HCT116 (cell line): ENCODE measurements at regions not wholly inside any gene's neighbourhood (a gene's known extent, or its start where the extent isn't known, plus 50 kb on each side); places are given as distances from the start of the nearest gene placed in this dataset.

Experiments used
- ATAC-seq: fragments of 200-7000 bp; cut with Tn5 transposase; 2 replicates; pipeline ENCODE4 v1.9.1; 2020; ENCODE audit warnings: mild to moderate bottlenecking, moderate library complexity
- BruUV-seq: library from RNA; stranded (reverse); fragments of 400-500 nt; replicated peaks from 2 replicates; lab custom pipeline; 2021; lab: Mats Ljungman, UMichigan
- CTCF ChIA-PET: fragments of 300-600 bp; sonication (Branson Sonifier 250); formaldehyde crosslinking; loops from one replicate; lab custom pipeline; 2021; ENCODE audit warnings: antibody characterized with exemption; lab: Charles Lee
- POLR2A ChIA-PET: fragments of 300-600, 350-600 bp; sonication (Branson Sonifier 250); formaldehyde crosslinking; loops from one replicate; lab custom pipeline; 2021; ENCODE audit warnings: antibody characterized with exemption; lab: Charles Lee
- RAD21 ChIA-PET, 2 experiments: fragments of 300-600 bp; sonication (Branson Sonifier 250); formaldehyde crosslinking; loops; one replicate each; lab custom pipeline; 2023; ENCODE audit warnings: low total read pairs in 2 of 2; ENCODE audit not compliant: uncharacterized antibody in 2 of 2, unreplicated experiment in 2 of 2, low non-redundant PET in 1 of 2; lab: Charles Lee
- DNase-seq: peaks from one replicate; pipeline ENCODE4 v3.0.0-alpha.2; 2010; ENCODE audit warnings: low read depth, low spot score
- H2AFZ ChIP-seq: fragments of 200-600 bp; shearing (Covaris generic), sonication (generic); 2 replicates; pipeline ENCODE4 v1.6.1; 2017; ENCODE audit warnings: low read depth, mixed run types, mixed read lengths, antibody characterized with exemption, low read length; ENCODE audit not compliant: poor library complexity, severe bottlenecking
- H3K27ac ChIP-seq: 2 replicates; pipeline ENCODE4 v1.5.1; 2012; ENCODE audit warnings: low read depth, low read length
- H3K27me3 ChIP-seq: fragments of 200-600 bp; sonication (generic); 2 replicates; pipeline ENCODE4 v1.6.1; 2016; ENCODE audit warnings: mixed run types, low read length, mixed read lengths; ENCODE audit not compliant: insufficient read depth
- H3K36me3 ChIP-seq, 2 experiments: fragments of 200-500 bp in 1 of 2; fragments of 200-600 bp in 1 of 2; sonication (Bioruptor generic) in 1 of 2; sonication (generic) in 1 of 2; 2 replicates each; pipeline versions ENCODE4 v1.5.1 to v1.6.1; 2014 to 2016; ENCODE audit warnings: low read length in 2 of 2, inconsistent platforms in 1 of 2, mixed read lengths in 1 of 2, mixed run types in 1 of 2; ENCODE audit not compliant: insufficient read depth in 2 of 2, control insufficient read depth in 1 of 2
- H3K4me1 ChIP-seq, 2 experiments: fragments of 200-600 bp in 1 of 2; sonication (generic) in 1 of 2; 2 replicates each; pipeline versions ENCODE4 v1.5.1 to v1.6.1; 2012 to 2017; ENCODE audit warnings: low read length in 2 of 2, inconsistent platforms in 1 of 2, mild to moderate bottlenecking in 1 of 2, mixed read lengths in 1 of 2, mixed run types in 1 of 2, moderate library complexity in 1 of 2; ENCODE audit not compliant: insufficient read depth in 2 of 2, control insufficient read depth in 1 of 2
- H3K4me2 ChIP-seq: fragments of 200-600 bp; sonication (generic); 2 replicates; pipeline ENCODE4 v1.6.1; 2017; ENCODE audit warnings: mixed run types, low read length, mixed read lengths
- H3K4me3 ChIP-seq, 2 experiments: fragments of 200-600 bp in 1 of 2; sonication (generic) in 1 of 2; replicated peaks in 1 of 2; 2 replicates each; pipeline ENCODE4 v1.5.1; 2011 to 2016; ENCODE audit warnings: low read length in 2 of 2, control low read depth in 1 of 2, low read depth in 1 of 2, mild to moderate bottlenecking in 1 of 2, mixed read lengths in 1 of 2, mixed run types in 1 of 2
- H3K79me2 ChIP-seq: fragments of 200-600 bp; sonication (generic); 2 replicates; pipeline ENCODE4 v1.6.1; 2017; ENCODE audit warnings: mild to moderate bottlenecking, mixed run types, low read length, moderate library complexity, mixed read lengths; ENCODE audit not compliant: insufficient read depth
- H3K9ac ChIP-seq: fragments of 200-600 bp; sonication (generic); 2 replicates; pipeline ENCODE4 v1.6.1; 2016; ENCODE audit warnings: low read length, mixed read lengths
- H3K9me2 ChIP-seq: fragments of 200-600 bp; sonication (generic), shearing (Covaris generic); 2 replicates; pipeline ENCODE4 v1.6.1; 2017; ENCODE audit warnings: mixed run types, mild to moderate bottlenecking, moderate library complexity; ENCODE audit not compliant: insufficient read depth
- H3K9me3 ChIP-seq, 2 experiments: fragments of 200-500 bp in 1 of 2; fragments of 200-600 bp in 1 of 2; sonication (Bioruptor generic) in 1 of 2; sonication (generic) in 1 of 2; 2 replicates each; pipeline ENCODE4 v1.6.1; 2014 to 2017; ENCODE audit warnings: low read length in 2 of 2, mixed read lengths in 2 of 2, inconsistent platforms in 1 of 2, low read depth in 1 of 2, mild to moderate bottlenecking in 1 of 2, mixed run types in 1 of 2, moderate library complexity in 1 of 2; ENCODE audit not compliant: control insufficient read depth in 1 of 2, insufficient read depth in 1 of 2
- H4K20me1 ChIP-seq: fragments of 200-600 bp; sonication (generic), shearing (Covaris generic); 2 replicates; pipeline ENCODE4 v1.6.1; 2017; ENCODE audit warnings: mixed run types, mild to moderate bottlenecking, moderate library complexity; ENCODE audit not compliant: insufficient read depth
- ATF3 ChIP-seq: IDR thresholded peaks from 2 replicates; pipeline ENCODE4 v1.6.1; 2012
- CBX3 ChIP-seq: IDR thresholded peaks from 2 replicates; pipeline ENCODE4 v1.6.1; 2012; ENCODE audit warnings: low read depth
- CTCF ChIP-seq, 3 experiments: fragments of 200-600 bp in 1 of 3; sonication (generic) in 1 of 3; IDR thresholded peaks in 2 of 3; conservative IDR thresholded peaks in 1 of 3; 2 replicates each; pipeline ENCODE4 v1.5.1; 2012 to 2017; ENCODE audit warnings: low read depth in 2 of 3, low read length in 2 of 3, antibody characterized with exemption in 1 of 3, borderline replicate concordance in 1 of 3, control low read depth in 1 of 3, mild to moderate bottlenecking in 1 of 3, mixed read lengths in 1 of 3, mixed run types in 1 of 3, moderate library complexity in 1 of 3; ENCODE audit not compliant: insufficient read depth in 1 of 3
- EGR1 ChIP-seq: IDR thresholded peaks from 2 replicates; pipeline ENCODE4 v1.6.1; 2012; ENCODE audit warnings: low read depth
- EZH2phosphoT487 ChIP-seq: fragments of 200-600 bp; IDR thresholded peaks from 2 replicates; pipeline ENCODE4 v1.6.1; 2018; ENCODE audit warnings: antibody characterized with exemption, borderline replicate concordance
- FOSL1 ChIP-seq: IDR thresholded peaks from 2 replicates; pipeline ENCODE4 v1.6.1; 2012; ENCODE audit warnings: low read depth
- JUND ChIP-seq: IDR thresholded peaks from 2 replicates; pipeline ENCODE4 v1.6.1; 2012
- POLR2A ChIP-seq: IDR thresholded peaks from 2 replicates; pipeline ENCODE4 v1.7.0; 2011; ENCODE audit warnings: borderline replicate concordance; ENCODE audit not compliant: insufficient read depth, insufficient read length; ENCODE audit errors: extremely low read depth
- POLR2AphosphoS5 ChIP-seq: IDR thresholded peaks from 2 replicates; pipeline ENCODE4 v1.6.1; 2011; ENCODE audit warnings: mild to moderate bottlenecking, low read depth, low read length, moderate library complexity
- REST ChIP-seq: IDR thresholded peaks from 2 replicates; pipeline ENCODE4 v1.6.1; 2012; ENCODE audit warnings: low read depth
- SIN3A ChIP-seq: IDR thresholded peaks from 2 replicates; pipeline ENCODE4 v1.6.1; 2012; ENCODE audit warnings: low read depth
- SP1 ChIP-seq: IDR thresholded peaks from 2 replicates; pipeline ENCODE4 v1.6.1; 2012; ENCODE audit warnings: low read depth
- SRF ChIP-seq: IDR thresholded peaks from 2 replicates; pipeline ENCODE4 v1.6.1; 2012; ENCODE audit warnings: low read depth
- ZBTB33 ChIP-seq: IDR thresholded peaks from 2 replicates; pipeline ENCODE4 v1.6.1; 2011; ENCODE audit warnings: mild to moderate bottlenecking, low read length, moderate library complexity; ENCODE audit not compliant: insufficient replicate concordance; ENCODE audit errors: extremely low read depth
- ZFX ChIP-seq: fragments of 450-650 bp; IDR thresholded peaks from 2 replicates; pipeline ENCODE4 v1.6.1; 2017
- ZNF274 ChIP-seq: fragments of 200-500 bp; sonication (Bioruptor generic); IDR thresholded peaks from 2 replicates; pipeline ENCODE4 v1.6.1; 2014; ENCODE audit warnings: mild to moderate bottlenecking, low read depth, low read length, inconsistent platforms
- intact Hi-C: fragments of 100-400 bp; cut with micrococcal nuclease; formaldehyde crosslinking; loops from 2 replicates; pipeline ENCODE4 v1.10.0; 2022

- H3K4me2 ChIP-seq: no peak overlapping the region
- no peaks in the 10 kb centered on the region for H3K9me2 ChIP-seq
- no peak for ATAC-seq
- no peaks in the 10 kb centered on the region for H3K36me3 ChIP-seq
- H3K79me2 ChIP-seq: no peaks in the 10 kb centered on the region
- no peak for DNase-seq
- H3K4me1 ChIP-seq: peaks cover 0 to 13% of the 10 kb centered on the region in 2 experiments; a peak in 2 of 4 replicates
- no TSS peak for BruUV-seq
- no peaks in the 10 kb centered on the region for H3K9me3 ChIP-seq
- TF ChIP-seq SRF: no peak
- TF ChIP-seq ZBTB33: no peak
- TF ChIP-seq EGR1: no peak
- TF ChIP-seq POLR2AphosphoS5: no peak
- TF ChIP-seq SIN3A: no peak
- TF ChIP-seq ZNF274: no peak
- no peak for TF ChIP-seq EZH2phosphoT487
- TF ChIP-seq CBX3: no peak
- no peak for TF ChIP-seq JUND
- TF ChIP-seq ATF3: no peak
- TF ChIP-seq ZFX: no peak
- no peak for TF ChIP-seq SP1
- TF ChIP-seq REST: no peak
- no peak for TF ChIP-seq FOSL1
- no peak for TF ChIP-seq CTCF (IDR thresholded peaks at IDR 0.05 in 2 of 3, conservative IDR thresholded peaks at IDR 0.05 in 1 of 3; ENCODE audit: borderline replicate concordance in 1 of 3, insufficient read depth in 1 of 3, low read depth in 2 of 3, low read length in 2 of 3)
- TF ChIP-seq POLR2A: no peak
- no peak overlapping the region for H3K27ac ChIP-seq
- CTCF ChIA-PET: no interaction called here
- no peaks in the 10 kb centered on the region for H3K27me3 ChIP-seq
- no peak overlapping the region for H3K9ac ChIP-seq
- H2AFZ ChIP-seq: no peak overlapping the region
- no peak overlapping the region for H3K4me3 ChIP-seq
- intact Hi-C loops: no loop called here
- RAD21 ChIA-PET: no interaction called here
- POLR2A ChIA-PET: no interaction called here
- no peaks in the 10 kb centered on the region for H4K20me1 ChIP-seq
These were observed 100.7 kb downstream of the KLF4 start for GRCh38 chr9:107388890-107389289.
